HG03280 (cell line): ENCODE measurements at regions not wholly inside any gene's neighbourhood (a gene's known extent, or its start where the extent isn't known, plus 50 kb on each side); places are given as distances from the start of the nearest gene placed in this dataset.
"Not testable (repeated sequence)": the region's sequence is repeated elsewhere in the genome, so short reads cannot be mapped to it uniquely, and the experiment has no call there.

Source experiments
- ATAC-seq: cut with Tn5 transposase; IDR thresholded peaks from one replicate; pipeline ENCODE4 v1.9.1; 2021; ENCODE audit warnings: mild to moderate bottlenecking, moderate library complexity; ENCODE audit not compliant: unreplicated experiment

DNA sequence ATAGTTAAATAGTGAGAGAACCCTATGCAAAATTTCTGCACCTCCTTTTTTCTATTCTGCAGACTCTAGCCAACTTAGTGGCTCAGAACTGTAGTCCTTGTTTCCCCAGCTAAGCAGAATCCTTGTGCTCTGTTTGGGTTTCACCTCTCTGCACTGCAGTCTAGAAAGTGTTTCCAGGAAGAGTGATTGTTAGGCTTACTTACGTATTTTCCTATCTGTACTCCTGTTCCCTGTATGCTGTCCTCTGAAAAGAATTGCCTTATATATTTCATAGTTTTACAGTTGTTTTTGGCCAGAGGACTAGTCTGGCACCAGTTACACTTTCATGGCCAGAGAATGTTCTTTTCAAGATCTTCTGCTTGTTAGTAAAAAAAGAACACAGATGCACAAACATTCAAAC is 154.6 kb upstream of the POT1 start:
- ATAC-seq, result no peak

DNA sequence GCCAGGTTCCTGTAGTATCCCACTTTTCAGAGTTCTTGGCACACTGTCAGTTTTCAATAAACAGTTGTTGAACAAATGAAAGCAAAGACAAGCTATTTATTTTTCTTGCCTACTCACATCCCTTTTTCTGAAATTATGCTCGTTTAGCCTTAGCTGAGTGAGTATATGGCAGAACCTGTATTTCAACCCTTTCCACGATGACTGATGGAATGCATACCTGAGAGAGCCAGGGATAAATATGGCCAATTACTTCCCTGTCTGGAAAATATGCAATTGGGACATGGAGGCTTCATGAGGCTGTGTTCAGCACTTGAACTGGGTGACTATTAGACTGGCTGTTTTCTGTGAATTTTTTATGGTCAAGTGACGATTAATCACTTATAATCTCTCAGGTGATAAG is 144.5 kb upstream of the POT1 start:
- no peak for ATAC-seq

DNA sequence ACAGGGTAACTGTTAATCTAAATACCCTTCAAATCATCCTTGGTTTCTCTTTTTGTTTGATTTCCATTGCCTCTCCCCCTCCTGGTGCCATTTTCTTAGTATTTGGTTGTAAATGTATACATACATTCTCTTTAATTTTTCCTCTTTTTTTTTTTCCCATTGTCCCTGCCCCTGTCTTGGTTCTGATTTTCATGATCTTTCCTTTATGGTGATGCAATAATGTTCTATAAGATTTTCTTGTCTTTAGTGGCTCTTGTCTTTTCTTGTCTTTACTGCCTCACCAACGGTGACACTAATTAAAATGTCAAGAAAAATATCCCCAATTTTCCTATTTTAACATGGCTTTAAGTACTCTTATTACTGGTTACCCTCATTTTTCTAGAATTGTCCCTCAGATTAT is 135.9 kb upstream of the POT1 start:
- ATAC-seq, result no peak

DNA sequence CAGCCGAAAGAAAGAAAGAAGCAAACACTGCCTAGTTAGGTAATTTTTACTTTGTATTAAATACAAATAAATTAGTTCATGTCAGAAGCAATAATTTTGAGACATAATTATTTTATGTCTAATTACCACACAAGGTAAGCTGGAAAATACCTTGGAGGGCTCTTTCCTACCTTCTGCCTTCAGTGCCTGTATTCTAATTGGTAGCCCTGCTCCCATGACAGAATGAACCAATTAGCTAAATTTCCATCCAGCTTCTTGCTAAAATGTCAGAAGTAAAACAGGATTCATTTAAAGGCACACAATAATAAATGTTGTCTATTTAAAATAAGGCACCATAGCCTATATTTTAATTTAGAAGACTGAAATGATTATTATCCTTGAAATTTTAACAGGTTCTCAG is 135.4 kb upstream of the POT1 start:
- ATAC-seq, result no peak

DNA sequence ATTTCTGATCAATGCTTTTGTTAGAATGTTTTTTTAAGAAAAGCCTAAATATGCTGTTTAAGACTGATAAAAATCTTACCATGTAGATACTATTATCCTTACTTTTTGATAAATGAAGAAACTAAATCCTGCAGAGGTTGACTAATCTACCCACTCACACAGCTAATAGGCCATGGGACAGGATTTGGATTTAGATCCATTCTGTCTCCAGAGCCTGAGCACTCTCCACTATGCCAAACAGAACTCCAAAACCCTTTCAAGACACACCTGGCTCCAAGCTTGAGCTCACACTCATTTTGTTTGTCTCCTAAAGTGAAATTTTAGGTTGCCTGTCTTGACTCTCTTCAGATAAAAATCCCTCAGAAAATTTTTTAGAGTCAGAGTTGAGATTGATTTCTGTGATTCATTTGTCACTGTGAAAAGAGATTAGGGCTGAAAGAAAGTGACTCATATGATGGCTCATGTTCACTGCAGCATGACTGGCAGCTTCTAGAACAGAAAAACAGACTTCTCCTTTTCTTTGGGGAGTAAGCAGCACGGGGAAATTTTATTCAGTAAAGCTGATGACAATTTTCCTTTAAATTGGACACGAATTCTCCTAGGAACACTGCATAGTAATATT is 132.3 kb upstream of the POT1 start:
- no peak for ATAC-seq

DNA sequence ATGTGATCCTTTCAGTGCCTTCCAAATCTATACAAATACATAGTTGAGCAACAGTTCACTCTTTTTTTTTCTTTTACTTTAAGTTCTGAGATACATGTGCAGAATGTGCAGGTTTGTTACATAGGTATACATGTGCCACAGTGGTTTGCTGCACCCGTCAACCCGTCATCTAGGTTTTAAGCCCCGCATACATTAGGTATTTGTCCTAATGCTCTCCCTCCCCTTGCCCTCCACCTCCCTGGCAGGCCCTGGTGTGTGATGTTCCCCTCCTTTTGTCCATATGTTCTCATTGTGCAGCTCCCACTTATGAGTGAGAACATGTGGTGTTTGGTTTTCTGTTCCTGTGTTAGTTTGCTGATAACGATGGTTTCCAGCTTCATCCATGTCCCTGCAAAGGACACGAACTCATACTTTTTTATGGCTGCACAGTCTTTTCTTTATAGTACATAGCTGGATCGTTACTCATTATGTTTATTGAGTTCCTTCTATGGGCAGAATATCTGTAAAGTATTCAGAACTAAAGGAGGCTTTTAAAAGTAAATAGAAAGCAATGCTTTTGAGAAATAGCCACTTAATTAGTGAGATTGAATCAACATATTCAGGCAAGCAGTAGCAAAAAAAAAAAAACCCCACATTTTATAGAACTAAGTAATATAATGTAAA is 131.6 kb upstream of the POT1 start:
- ATAC-seq, result not testable (repeated sequence)

DNA sequence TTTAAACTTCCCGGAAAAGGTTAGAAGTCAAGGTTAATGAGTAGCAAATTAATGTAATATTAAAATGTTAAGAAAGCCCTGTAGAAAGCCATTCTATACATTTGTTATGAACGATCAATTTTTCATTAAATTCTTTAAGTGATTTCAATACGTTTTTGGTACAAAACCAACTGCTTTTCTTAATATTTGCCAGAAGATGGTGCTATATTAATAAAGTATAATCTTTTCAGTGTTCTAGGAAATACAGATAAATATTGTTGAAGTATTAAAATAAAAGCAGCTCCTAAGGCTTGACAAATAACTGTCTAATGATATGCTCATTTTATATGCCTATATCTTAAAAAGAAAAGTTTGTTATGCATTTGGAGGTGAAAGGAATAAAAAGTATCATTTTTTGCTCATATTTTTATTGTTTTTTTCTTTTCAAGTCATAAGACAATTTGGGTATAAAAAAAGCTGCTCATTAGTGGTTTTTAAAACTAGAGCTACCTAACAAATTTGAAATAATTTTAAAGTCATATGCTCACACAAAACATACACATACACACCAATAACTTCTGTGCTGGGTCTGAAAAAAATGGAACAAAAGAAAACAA is 130.3 kb upstream of the POT1 start:
- no peak for ATAC-seq

DNA sequence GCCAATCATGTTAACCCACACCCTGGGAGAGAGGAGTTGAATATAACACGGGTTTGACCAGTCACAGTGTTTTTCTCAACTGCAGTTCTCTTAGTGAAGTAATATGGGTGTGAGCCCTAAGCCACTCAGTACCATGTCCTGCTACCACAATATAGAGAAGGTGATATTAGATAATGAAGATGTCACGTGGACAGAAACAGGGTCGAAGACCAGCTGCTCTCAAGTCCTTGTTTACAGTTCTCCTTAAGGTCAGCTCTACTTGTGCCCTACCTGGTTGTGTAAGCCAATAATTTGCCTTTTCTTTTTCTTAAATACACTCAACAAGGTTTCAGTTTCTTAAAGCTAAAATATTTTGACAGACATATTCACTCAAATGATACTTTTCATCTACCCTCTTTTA is 128.3 kb upstream of the POT1 start:
- ATAC-seq, result no peak

DNA sequence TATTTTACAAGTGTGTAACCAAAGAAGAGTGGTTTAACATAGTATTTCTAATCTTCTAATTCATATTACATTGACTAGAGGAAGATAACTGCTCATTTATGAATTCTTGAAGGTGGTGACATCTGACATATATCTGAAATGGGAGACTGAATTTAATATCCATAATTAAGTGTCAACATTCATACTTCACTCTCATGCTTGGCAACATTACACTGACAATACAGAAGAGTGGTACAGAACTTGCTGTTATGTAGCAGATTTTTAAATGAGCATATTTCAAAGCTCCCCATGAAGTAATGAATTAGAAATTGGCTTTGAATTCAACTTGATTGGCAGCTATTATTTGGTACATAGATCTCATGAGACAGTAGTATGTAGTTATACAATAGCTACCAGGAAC is 125.8 kb upstream of the POT1 start:
- ATAC-seq, result no peak

DNA sequence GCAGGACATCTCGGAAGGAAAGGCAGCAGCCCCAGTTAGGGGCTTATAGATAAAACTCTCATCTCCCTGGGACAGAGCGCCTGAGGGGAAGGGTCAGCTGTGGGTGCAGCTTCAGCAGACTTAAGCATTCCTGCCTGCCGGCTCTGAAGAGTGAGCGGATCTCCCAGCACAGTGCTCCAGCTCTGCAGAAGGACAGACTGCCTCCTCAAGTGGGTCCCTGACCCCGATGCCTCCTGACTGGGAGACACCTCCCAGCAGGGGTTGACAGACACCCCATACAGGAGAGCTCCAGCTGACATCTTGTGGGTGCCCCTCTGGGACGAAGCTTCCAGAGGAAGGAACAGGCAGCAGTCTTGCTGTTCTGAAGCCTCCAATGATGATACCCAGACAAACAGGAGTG is 117.1 kb upstream of the POT1 start:
- ATAC-seq, result no peak

DNA sequence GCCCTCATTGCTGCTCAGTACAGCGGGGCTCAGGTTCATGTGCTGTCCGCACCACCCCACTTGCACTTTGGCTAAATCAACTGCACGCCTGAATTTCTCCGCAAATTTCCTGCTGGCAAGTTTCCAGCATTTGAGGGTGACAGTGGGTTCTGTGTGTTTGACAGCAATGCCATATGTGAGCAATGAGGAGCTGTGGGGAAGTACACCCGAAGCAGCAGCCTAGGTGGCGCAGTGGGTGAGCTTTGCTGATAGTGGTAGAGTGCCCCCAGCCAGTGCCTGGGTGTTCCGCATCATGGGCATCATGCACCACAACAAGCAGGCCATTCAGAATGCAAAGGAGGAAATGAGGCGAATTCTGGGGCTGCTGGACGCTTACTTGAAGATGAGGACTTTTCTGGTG is 103.9 kb upstream of the POT1 start:
- ATAC-seq, result no peak

DNA sequence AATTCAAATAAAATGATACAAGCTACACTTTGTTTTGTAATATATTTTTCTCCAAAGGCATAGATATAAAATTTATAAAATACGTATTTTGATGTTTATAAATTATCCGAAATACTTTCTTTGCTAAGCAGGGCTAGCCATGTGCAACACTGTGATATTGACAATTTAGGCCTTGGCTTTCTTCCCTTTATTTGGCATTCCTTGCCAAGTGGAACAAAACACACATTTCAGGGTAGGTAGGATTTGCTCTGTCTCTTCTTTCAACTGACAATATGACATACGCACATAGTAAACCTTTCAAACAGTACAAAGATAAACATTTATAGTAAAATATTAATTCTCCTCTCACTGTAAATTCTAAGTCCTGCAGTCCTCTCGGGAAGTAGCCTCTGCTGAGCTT is 103.3 kb upstream of the POT1 start:
- ATAC-seq, result no peak

DNA sequence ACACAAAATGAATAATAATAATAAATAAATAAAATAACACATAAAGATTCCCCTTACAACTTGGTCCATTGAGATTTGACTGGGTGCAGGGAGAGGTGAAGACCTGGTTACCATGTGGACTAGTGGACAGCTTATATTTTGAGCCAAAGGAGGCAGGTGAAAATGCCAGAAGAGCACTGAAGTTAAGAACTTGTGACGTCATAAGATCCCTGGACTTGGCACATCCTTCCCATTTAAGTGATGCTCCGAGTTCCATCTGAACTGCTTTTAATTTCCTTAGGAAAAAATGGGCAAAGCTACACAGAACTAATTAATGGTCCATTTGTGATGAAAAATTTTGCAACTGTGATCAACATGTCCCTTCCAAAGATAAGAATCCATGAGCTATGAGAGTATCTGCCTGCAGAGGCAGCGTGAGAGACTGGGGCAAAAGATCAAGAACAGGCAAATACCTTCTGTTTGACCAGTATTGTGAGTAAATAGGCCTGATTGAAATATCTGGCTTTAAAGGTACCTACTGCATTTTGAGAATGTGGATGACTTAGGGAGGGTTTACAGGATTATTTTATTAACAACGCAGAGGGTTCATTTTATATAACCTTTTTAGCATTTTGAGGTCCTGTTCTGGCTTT is 101.2 kb upstream of the POT1 start:
- ATAC-seq, result no peak

DNA sequence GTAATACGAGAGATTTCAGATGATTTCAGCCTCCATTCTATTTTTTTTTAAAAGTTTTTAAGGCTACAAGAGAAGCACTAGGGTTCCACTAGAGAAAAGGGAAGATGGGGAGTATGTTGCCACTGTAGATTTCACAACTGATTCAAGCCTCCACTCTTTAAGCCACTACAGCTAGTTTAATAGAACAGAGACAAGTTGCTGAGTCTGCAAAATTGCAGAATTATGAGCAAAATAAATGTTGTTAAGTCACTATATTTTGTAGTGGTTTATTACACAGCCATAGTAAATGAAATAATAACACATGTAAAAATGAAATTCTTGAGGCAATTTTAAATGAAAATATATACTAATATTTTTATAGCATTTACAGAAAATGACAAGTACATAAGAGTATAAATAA is 96.0 kb upstream of the POT1 start:
- ATAC-seq, result no peak

DNA sequence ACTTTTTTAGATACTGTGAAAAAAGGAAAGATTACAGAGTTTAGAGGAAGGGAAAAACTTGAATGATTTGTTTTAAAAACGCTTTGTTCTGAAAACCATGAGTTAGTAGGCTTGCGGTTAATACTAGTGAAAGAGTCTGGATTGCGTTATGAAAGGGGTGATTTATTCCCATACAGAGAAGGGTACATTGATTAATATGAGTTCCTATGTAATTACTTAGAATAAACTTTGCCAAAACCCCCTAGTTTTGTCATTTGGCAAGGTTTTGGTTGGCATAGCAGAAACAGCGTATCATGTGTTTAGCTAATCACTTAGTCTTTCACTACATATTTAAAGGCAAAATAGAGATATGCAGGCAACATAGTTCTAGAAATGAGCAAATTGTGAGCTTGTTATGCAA is 91.2 kb upstream of the POT1 start:
- ATAC-seq, result no peak

DNA sequence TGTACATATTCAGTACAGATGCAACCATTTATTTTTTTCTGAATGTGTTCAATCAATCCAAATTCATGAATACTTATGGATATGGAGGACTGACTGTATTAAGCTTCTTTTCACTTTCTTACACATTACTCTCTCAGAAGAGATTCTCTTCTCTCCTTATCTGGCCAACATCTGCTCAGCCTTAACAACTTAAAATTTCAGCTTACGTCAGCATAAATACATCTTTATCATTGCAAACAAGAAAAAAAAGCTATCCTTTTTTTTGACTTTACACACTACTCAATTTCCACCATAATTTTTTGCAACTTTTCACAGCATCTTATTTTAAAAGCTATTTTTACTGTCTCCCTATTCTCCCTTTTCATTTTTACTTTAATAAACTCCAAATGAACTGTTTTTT is 80.9 kb upstream of the POT1 start:
- no peak for ATAC-seq

DNA sequence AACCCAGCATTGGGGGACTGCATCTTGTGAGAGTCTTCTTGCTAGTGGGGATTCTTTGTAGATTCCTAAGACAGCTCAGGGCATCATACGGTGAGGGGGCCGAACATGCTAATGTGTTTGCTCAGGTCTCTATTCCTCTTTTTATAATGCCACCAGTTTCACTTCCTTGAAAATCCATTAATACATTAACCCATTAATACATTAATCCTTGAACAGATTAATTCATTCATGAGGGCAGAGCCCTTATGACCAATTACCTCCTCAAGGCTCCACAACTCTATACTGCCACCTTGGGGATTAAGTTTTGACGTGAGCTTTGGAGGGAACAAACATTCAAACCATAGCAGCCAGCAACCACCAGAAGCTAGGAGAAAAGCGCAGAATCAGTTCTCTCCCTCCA is 67.2 kb upstream of the POT1 start:
- no peak for ATAC-seq

DNA sequence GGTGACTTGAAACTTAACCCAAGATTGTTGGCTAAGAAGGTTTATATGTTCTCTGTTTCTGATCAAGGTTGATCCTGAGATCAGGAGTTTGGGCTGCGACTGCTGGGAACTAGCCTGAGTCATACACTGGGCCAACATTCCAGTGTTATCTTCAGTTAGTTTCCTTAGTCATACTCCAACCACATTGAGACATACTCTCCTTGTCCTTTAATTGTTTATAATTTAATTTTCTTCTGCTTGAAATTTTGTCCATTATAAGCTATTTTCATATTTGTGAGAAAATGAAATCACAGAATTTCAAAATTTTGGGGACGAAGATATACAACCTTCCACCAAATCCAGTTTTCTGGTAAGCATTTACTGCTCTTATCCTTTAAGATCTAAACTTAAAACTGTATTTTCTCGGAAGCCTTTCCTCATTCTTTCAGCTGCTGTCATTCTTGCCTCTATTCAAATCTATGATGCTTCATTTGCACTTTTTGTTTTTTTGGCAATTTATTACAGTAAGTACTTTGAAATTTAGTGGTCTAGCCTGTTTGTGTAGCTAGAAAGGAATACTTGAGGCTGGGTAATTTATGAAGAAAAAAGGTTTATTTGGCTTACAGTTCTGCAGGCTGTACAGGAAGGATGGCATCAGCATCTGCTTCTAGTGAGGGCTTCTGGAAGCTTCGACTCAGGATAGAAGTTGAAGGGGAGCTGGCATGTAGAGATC is 63.4 kb upstream of the POT1 start:
- no peak for ATAC-seq

DNA sequence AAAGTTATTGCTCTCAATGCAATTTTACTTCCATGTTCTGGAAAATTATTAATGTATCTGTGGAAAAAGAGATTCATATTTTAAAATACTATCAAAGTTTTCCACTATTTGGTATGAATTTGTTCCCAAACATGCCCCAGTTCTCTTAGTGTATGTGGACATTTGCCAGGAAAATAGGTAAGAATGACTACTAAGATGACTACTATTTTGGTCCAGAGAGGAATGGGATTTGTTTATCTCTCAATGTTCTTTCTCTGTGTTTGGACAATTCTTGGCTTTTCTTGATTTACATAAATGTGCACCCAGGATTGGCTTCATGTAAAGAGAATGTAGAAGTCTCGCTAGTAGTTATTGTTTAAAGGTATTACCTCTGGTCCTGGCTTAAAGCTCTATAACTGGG is 60.3 kb upstream of the POT1 start:
- no peak for ATAC-seq
